TTC549 (cell line): ENCODE measurements at regions not wholly inside any gene's neighbourhood (a gene's known extent, or its start where the extent isn't known, plus 50 kb on each side); places are given as distances from the start of the nearest gene placed in this dataset.

ENCODE experiments used
- FAIRE-seq: peaks from 2 replicates; lab custom pipeline; 2012; peaks lifted over from hg19 to GRCh38; lab: Jason Lieb, UNC

GRCh38 chr10:88023676-88024075, 160.3 kb downstream of the PTEN start:
- no peak for FAIRE-seq

GRCh38 chr10:88026031-88026430, 162.6 kb downstream of the PTEN start:
- no peak for FAIRE-seq

- no peak for FAIRE-seq
These were observed 164.1 kb downstream of the PTEN start for GRCh38 chr10:88027570-88027969.

GRCh38 chr10:88028072-88028471, 164.6 kb downstream of the PTEN start:
- FAIRE-seq, result no peak

- no peak for FAIRE-seq
These were observed 165.2 kb downstream of the PTEN start for GRCh38 chr10:88028654-88029053.

DNA sequence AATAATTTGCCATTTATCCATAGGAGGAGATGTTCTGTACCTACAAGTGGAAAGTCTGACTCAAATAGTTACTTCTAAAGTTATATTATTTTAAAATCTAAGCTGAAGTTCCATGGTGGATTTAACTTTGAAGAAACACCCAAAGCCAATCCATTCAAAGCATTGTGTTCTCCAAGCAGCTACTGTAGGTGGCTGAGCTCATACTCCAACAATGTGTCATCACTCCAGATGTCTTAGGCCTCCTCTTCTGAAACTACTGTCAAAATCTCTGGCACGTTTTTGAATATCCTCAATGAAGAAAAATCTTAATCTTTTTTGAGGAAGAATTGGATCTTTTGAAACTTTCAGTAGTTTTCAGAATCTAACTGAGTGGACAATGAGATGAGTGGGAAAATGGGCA, 169.1 kb downstream of the PTEN start:
- FAIRE-seq, result no peak

DNA sequence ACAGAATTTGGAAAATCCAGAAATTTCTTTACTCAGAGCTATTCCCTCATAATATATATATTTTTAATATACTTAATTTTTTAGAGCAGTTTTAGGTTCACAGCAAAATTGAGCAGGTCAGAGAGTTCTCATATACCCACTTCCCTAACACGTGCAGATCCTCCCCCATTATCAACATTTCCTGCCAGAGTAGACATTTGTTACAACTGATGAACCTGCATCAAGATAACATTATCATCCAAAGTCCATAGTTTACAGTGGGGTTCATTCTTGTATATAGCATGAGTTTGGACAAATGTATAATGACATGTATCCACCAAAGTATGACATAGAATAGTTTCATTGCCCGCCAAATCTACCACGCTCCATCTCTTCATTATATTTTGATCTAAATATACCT, 170.0 kb downstream of the PTEN start:
- no peak for FAIRE-seq

DNA sequence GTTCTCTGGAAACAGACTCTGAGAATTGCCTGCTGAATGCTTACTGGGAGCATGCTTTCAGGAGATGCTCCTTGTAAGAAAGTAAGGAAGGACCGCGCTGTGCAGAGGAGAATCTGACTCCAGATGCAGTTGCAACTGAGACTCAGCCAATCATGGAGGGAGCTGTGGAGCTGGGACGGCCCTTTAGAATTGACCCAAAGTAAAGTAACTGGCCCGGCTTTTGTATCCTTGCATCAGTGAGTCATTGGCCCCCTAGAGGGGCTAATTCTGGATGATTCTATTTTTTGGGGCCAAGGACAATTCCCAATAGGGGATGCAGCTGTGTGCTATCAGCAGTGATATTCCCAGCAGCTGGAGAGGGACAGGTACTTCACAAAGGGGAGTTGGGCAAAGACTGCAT, 170.4 kb downstream of the PTEN start:
- FAIRE-seq, result no peak

DNA sequence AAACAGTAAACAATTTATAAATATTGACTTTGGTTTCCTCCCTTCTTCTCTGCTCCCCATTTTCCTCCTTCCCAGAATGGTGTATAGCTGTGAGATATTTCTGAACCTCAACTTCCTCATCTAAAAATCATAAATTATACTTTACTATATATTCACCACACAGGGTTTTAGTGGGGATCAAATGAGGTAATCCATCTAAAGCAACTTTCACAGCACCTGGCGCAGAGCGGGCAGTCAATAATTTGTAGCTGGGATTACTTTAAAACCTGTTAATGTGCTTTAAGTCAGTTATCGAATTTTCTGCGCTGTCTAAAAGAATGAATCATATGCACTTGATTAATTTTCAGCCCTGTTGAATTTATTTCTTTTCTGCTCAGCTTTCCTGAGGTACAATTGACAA, 172.7 kb downstream of the PTEN start:
- no peak for FAIRE-seq

GRCh38 chr10:88037623-88038022, 174.2 kb downstream of the PTEN start:
- FAIRE-seq, result no peak

DNA sequence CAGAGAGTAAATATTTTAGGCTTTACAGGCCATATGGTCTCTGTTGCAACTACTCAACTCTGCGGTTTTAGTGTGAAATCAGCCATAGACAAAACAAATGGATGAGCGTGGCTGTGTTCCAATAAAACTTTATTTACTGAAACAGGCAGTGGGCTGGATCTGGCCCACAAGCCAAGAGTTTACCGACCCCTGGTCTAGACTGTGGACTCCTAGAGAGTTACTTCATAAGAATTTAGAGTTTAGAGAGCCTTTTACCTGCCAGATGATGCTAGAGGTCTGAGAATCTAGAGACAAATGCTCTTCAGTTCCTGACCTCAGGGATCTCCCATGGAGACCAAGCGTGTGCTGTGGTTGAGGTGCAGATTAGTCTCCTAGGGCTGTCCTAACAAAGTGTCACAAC, 174.8 kb downstream of the PTEN start:
- FAIRE-seq, result no peak

DNA sequence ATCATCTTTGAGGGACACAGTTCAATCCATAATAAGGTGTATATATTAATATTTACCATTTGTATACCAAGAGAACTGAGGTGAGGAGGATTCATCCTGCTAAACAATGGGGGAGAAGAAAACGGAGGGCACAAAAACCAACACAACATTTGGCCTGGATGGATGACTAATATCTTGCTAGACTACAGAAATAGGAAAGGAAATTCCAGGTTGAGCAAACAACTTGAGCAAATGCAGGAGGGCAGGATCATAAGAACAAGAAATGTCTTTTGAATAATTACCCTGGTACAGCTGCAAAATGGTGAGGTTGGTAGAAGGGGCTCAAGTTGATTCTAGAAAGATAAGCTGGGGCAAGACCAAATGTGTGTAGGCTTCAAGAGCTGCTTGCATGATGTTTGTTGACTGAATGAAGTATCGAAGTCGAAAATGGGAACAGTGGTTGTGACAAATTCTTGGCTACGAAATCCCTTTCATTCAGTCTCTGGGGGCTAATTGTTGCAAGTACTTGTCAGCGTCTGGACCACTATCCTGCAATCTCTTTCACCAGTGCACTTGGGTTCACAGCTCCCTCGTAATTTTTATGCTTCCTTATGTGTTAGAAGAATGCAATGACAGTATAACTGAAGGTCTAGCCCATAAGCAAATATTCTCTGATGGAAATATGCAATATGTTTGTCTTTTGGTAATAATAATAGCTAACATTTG, 176.2 kb downstream of the PTEN start:
- no peak for FAIRE-seq

DNA sequence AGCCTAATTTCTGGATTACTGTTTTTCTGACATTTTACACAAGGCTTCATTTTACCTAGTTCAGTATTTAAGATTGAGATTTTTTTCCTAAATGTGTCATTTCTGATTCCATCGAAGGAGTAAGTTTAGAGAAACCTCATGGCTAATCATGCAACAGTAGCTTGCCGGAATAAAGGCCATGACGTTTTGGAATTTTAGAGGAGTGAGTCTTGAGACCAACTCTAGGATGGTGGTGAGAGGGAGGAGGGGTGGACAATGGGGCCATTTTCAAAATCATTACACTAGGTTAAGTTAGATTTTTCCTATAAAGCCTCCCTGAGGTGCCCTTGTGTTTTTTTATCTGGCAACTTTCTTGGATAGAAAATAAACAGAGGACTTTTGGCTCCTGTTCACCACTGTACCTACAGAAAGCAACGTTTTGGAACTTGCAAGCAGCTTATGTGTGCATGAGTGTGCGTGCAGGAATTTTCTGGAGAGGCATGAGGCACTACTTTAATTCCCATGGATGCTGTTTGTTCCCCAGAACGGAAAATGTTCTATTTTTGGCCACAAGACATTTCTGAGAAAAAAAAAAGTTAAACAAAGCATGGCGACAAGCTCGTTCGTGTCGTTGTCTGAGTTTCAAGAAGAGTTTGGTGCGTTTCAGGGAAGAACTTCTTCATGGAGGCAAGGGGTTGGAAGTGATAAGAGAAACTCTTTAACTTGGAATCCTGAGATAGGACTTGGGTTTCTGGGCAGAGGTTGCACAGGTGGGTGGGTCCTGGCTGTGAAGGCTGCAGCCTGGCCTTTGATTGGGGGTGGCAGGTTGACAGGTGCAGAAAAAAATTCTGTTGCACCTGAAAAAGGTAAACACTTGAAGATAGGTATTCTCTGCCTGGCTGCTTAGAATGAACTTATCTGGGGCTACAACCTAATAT, 178.1 kb downstream of the PTEN start:
- FAIRE-seq, result no peak

- FAIRE-seq, result no peak
These were observed 179.0 kb downstream of the PTEN start for GRCh38 chr10:88042160-88043100.

DNA sequence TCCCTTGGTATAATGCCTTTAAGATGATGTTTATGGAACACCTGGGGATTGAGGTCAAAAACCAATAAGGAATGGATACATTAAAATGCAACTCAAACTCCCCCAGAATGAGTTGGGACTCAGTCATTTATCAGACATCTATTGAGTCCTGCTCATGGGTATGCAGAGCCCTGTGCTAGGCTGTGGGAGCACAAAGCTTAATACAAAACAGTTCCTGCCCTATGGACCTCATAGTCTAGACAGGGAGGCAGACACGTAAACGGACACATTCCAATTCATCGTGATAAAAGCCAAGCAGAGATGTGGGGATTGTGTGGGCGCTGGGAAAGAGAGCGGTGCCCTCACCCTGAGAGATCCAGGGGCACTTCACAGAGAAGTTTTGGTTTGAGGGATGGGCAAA, 181.7 kb downstream of the PTEN start:
- no peak for FAIRE-seq

DNA sequence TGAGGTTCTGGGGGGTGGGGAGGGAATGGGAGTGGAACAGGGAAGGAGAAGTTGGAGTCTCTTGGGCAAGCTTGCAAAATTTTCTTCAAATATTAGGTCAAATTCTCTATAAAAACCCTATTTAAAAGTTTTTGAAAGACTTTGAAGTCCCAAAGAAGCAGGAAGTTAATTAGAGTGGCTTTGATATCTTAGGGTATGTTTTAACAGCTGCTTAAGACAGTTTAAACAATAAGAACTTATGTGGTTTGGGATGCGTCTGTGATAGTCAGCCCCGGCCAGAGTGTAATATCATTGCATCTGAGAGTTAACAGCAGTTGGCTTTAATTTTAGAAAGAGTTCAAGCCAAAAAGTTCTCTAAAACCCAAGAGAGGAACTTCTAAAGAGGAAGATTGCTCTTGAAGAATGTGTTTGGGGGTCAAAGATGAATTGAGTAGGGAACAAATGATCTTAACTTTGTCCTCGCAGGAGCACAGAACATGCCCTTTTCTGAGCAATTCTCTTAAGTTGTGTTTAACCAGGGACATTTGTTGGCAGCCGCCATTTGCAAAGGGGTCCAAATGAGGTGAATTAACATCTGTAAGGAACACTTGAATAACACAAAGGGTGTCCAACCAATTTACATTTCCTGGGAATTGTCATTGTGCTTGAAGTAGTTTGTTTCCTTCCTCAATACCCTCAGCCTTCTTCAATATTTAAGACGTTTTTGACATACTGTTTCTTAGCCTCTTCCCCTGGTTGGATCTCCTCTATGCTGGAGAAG, 182.4 kb downstream of the PTEN start:
- FAIRE-seq, result no peak

- no peak for FAIRE-seq
These were observed 184.2 kb downstream of the PTEN start for GRCh38 chr10:88047579-88047978.

DNA sequence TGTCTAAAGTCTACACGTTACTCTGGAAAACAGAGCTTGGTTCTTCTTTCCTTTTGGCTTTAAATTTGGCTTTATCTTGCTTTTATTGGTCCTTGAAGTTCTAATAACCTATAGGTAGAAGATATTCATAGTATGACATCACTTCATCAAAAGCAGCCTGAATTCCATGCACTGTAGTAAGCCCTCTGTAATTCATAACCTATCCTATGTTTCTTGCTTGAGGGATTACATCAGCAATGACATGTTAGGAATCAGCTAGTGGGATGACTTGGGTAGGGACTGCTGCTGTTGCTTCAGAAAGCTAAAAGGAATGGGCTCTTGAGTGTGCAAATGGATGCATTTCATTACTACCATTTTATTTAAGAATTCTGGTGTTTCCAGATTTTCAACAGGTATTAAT, 184.9 kb downstream of the PTEN start:
- FAIRE-seq, result no peak

DNA sequence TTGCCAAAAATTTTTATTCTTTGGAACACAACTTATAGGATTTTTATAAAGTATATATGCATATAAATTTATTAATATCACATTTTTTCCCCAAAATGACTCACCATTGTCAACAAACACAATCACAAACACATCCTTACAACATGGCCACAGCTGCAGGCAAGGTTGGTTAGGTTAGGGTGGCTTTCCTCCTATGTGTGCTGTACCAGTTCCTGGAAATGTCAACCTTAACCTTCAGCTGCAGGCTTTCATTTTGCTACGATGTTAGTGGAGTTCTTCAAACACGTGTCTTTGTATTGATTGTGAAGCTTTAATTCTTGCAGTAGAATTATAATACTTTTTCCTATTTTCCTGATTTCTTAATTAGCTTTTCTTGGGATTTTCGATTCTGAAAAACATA, 185.8 kb downstream of the PTEN start:
- FAIRE-seq, result no peak

- no peak for FAIRE-seq
These were observed 194.3 kb downstream of the PTEN start for GRCh38 chr10:88057720-88058119.

DNA sequence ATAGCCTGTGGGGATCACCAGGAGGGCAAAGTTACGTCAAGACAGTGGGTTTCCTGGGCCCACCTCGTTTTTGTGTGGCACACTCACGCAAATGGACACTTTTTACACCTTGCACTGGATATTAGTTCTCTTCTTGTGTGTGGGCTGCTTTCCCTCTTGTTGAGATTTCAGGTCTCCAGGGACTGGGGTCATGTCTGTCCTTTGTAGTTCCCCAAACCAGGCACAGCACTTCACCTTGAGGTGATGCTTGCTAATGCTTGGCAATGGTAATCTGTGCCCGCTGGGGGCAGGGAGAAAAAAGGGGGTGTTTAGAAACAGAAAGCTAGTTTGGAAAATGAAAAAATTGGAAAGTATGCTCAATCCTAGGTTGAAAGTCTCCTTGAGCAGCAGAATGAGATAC, 195.3 kb downstream of the PTEN start:
- FAIRE-seq, result no peak

DNA sequence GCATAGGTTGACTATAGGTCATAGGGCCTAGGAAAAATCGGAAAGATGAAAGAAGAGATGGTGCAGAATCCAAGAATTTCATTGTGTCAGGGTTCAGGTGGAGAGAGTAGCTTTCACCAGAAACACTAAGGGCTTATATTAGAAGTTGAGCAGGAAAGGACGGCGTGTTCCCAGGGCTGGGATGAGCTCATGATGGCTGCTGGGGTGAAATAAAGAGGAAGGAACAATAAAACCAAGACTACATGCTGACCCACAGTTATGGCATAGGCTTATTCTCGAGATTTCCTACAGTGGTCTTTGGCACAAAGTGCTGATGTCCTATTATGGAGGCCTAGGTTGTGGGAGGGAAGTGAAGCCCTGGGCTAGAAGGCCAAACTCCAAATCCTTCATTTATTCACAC, 195.8 kb downstream of the PTEN start:
- no peak for FAIRE-seq
